ENCODE measurements at regions not wholly inside any gene's neighbourhood (a gene's known extent, or its start where the extent isn't known, plus 50 kb on each side); places are given as distances from the start of the nearest gene placed in this dataset.

DNA sequence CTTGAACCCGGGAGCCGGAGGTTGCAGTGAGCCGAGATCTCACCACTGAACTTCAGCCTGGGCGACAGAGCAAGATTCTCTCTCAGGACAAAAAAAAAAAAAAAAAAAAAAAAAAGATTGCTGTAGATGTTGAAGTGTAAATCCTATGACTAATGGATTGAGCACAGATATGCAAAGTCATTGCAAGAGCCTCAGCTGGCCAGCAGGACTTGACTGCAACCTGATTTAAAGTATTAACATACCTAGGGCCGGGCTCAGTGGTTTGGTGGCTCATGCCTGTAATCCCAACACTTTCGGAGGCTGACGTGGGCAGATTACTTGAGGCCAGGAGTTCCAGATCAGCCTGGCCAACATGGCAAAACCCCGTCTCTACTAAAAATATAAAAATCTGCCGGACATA is 69.6 kb upstream of the EPCAM start:
- peak overlapping the region; percentile 51 to 90 for H3K27ac ChIP-seq (ENCODE audit: low read depth in 1 of 2, low read length in 2 of 2)
- peak; percentile 65 to 89 (median 83) for DNase-seq
- no peak for TF ChIP-seq CTCF (IDR thresholded peaks at IDR 0.05)
- peak overlapping the region; percentile 16 for H3K4me2 ChIP-seq (replicated peaks; ENCODE audit: extremely low read depth, low read length, poor library complexity, severe bottlenecking)
- H3K4me1 ChIP-seq (ENCODE audit: control insufficient read depth in 1 of 2, insufficient read depth in 2 of 2, low read length in 2 of 2): peaks cover 99 to 100% of the 10 kb centered on the region in 2 donors
- no peak overlapping the region for H2AFZ ChIP-seq (ENCODE audit: insufficient read depth, low read depth, low read length, poor library complexity, severe bottlenecking)
- H3K79me2 ChIP-seq (ENCODE audit: insufficient read depth, low read length): no peaks in the 10 kb centered on the region
- H3K27me3 Mint-ChIP-seq (ENCODE audit: low read depth in 3 of 3): peaks cover 0 to 2% (median 0%) of the 10 kb centered on the region in 3 donors
- intact Hi-C loops (cut with micrococcal nuclease): no loop called here
- peak overlapping the region; percentile 88 to 96 (median 96) for H3K27ac Mint-ChIP-seq
- 53% methylated on average over 3 of the region's 9 CpGs for WGBS (ENCODE audit: insufficient coverage)
- H3K9me3 Mint-ChIP-seq: no peaks in the 10 kb centered on the region
- H3K36me3 ChIP-seq (replicated peaks in 1 of 2; ENCODE audit: control insufficient read depth in 1 of 2, insufficient read depth in 2 of 2, low read length in 2 of 2): no peaks in the 10 kb centered on the region
- no peaks in the 10 kb centered on the region for H3K27me3 ChIP-seq (ENCODE audit: control insufficient read depth in 2 of 2, insufficient read depth in 2 of 2, low read length in 2 of 2)
- H3K4me3 Mint-ChIP-seq: no peak overlapping the region
- no peaks in the 10 kb centered on the region for H4K20me1 ChIP-seq (ENCODE audit: insufficient read depth, low read length)
- no peak overlapping the region for H3K4me3 ChIP-seq (replicated peaks in 1 of 3; ENCODE audit: low read depth in 2 of 3, low read length in 3 of 3)
- H3K9me3 ChIP-seq (replicated peaks in 1 of 2; ENCODE audit: control insufficient read depth in 1 of 2, insufficient read depth in 1 of 2, low read length in 2 of 2): no peaks in the 10 kb centered on the region
- H3K9ac ChIP-seq (ENCODE audit: insufficient read depth, low read length, poor library complexity, severe bottlenecking): no peak overlapping the region
- peaks cover 92% of the 10 kb centered on the region for H3K4me1 Mint-ChIP-seq
- H3K36me3 Mint-ChIP-seq: peaks cover 0 to 4% of the 10 kb centered on the region in 2 donors

GRCh38 chr2:47298771-47299170 is 70.3 kb upstream of the EPCAM start:
- Mint-ChIP-seq H3K4me1 (peaks cover 92% of the 10 kb centered on the region), H3K9me3 (no peaks in the 10 kb centered on the region), H3K27ac (peak overlapping the region; percentile 84 to 96 (median 92)), H3K27me3 (ENCODE audit: low read depth in 3 of 3) (peaks cover 0 to 2% (median 1%) of the 10 kb centered on the region in 3 donors), H3K36me3 (peaks cover 0 to 3% of the 10 kb centered on the region in 2 donors), H3K4me3 (no peak overlapping the region)
- no peaks in the 10 kb centered on the region for H3K79me2 ChIP-seq (ENCODE audit: insufficient read depth, low read length)
- no peak overlapping the region for H3K9ac ChIP-seq (ENCODE audit: insufficient read depth, low read length, poor library complexity, severe bottlenecking)
- H3K27me3 ChIP-seq (ENCODE audit: control insufficient read depth in 2 of 2, insufficient read depth in 2 of 2, low read length in 2 of 2): no peaks in the 10 kb centered on the region
- DNase-seq: no peak
- H3K27ac ChIP-seq (ENCODE audit: low read depth in 1 of 2, low read length in 2 of 2): peak overlapping the region; percentile 51 to 90
- H3K4me2 ChIP-seq (replicated peaks; ENCODE audit: extremely low read depth, low read length, poor library complexity, severe bottlenecking): no peak overlapping the region
- WGBS (ENCODE audit: insufficient coverage): 100% methylated on average over 1 of the region's 3 CpGs
- H2AFZ ChIP-seq (ENCODE audit: insufficient read depth, low read depth, low read length, poor library complexity, severe bottlenecking): no peak overlapping the region
- intact Hi-C loops (cut with micrococcal nuclease): no loop called here
- H3K4me1 ChIP-seq (ENCODE audit: control insufficient read depth in 1 of 2, insufficient read depth in 2 of 2, low read length in 2 of 2): peaks cover 99 to 100% of the 10 kb centered on the region in 2 donors
- no peak overlapping the region for H3K4me3 ChIP-seq (replicated peaks in 1 of 3; ENCODE audit: low read depth in 2 of 3, low read length in 3 of 3)
- H3K9me3 ChIP-seq (replicated peaks in 1 of 2; ENCODE audit: control insufficient read depth in 1 of 2, insufficient read depth in 1 of 2, low read length in 2 of 2): no peaks in the 10 kb centered on the region
- TF ChIP-seq CTCF (IDR thresholded peaks at IDR 0.05): no peak
- no peaks in the 10 kb centered on the region for H3K36me3 ChIP-seq (replicated peaks in 1 of 2; ENCODE audit: control insufficient read depth in 1 of 2, insufficient read depth in 2 of 2, low read length in 2 of 2)
- H4K20me1 ChIP-seq (ENCODE audit: insufficient read depth, low read length): no peaks in the 10 kb centered on the region

All from CD14-positive monocyte (primary cell).